Astrocyte of the spinal cord (primary cell): ENCODE measurements at regions not wholly inside any gene's neighbourhood (a gene's known extent, or its start where the extent isn't known, plus 50 kb on each side); places are given as distances from the start of the nearest gene placed in this dataset.

ENCODE experiments used
- DNase-seq: peaks from one replicate; pipeline ENCODE4 v3.0.0; 2011; ENCODE audit warnings: low read depth, low spot score
- H3K4me3 ChIP-seq: 2 replicates; pipeline ENCODE4 v1.5.1; 2011; ENCODE audit warnings: low read depth, mild to moderate bottlenecking, low read length, moderate library complexity
- in situ Hi-C: cut with HindIII; loops from 2 replicates; pipeline ENCODE4 v1.10.0; 2017; ENCODE audit warnings: low sequenced_read_pairs
- TF ChIP-seq, protein P1 (sequence below): IDR thresholded peaks from 2 replicates; pipeline ENCODE4 v1.5.1; 2012; ENCODE audit warnings: low read depth, mild to moderate bottlenecking, low read length, inconsistent platforms

DNA sequence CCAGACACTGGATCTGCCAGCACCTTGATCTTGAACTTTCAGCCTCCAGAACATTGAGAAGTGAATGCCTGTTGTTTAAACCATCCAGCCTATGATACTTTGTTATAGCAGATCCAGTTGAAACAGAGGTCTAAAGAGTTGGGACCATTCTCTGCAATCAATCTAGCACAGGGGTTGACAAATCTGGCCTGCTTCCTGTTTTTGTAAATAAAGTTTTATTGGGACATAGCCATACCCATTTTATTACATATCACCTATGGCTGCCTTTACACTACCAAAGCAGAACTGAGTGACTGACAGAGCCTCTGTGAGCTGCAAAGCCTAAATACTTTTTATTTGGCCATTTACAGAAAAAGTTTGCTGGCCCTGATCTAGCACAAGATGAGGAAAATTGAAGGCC lies 62.0 kb downstream of the BARX1 start:
- H3K4me3 ChIP-seq: no peak overlapping the region
- TF ChIP-seq, protein P1, sequence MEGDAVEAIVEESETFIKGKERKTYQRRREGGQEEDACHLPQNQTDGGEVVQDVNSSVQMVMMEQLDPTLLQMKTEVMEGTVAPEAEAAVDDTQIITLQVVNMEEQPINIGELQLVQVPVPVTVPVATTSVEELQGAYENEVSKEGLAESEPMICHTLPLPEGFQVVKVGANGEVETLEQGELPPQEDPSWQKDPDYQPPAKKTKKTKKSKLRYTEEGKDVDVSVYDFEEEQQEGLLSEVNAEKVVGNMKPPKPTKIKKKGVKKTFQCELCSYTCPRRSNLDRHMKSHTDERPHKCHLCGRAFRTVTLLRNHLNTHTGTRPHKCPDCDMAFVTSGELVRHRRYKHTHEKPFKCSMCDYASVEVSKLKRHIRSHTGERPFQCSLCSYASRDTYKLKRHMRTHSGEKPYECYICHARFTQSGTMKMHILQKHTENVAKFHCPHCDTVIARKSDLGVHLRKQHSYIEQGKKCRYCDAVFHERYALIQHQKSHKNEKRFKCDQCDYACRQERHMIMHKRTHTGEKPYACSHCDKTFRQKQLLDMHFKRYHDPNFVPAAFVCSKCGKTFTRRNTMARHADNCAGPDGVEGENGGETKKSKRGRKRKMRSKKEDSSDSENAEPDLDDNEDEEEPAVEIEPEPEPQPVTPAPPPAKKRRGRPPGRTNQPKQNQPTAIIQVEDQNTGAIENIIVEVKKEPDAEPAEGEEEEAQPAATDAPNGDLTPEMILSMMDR: no peak
- no peak for DNase-seq
- in situ Hi-C loops: no loop called here

DNA sequence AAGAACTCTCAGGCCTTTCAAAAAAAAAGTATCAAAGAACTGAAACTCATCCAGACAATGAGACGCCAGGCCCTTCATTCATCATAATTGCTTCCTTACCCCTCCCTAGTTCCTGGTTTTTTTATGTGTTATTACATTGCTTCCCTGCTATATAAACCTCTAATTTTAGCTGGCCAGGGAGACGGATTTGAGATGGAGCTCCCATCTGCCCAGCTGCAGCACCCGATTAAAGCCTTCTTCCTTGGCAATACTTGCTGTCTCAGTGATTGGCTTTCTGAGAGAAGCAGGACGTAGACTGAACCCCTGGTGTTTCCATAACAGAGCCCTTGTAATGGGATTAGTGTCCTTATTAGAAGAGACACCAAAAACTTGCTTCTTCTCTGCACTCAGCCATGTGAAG lies 62.4 kb downstream of the BARX1 start:
- in situ Hi-C loops: no loop called here
- TF ChIP-seq, protein P1: no peak

DNA sequence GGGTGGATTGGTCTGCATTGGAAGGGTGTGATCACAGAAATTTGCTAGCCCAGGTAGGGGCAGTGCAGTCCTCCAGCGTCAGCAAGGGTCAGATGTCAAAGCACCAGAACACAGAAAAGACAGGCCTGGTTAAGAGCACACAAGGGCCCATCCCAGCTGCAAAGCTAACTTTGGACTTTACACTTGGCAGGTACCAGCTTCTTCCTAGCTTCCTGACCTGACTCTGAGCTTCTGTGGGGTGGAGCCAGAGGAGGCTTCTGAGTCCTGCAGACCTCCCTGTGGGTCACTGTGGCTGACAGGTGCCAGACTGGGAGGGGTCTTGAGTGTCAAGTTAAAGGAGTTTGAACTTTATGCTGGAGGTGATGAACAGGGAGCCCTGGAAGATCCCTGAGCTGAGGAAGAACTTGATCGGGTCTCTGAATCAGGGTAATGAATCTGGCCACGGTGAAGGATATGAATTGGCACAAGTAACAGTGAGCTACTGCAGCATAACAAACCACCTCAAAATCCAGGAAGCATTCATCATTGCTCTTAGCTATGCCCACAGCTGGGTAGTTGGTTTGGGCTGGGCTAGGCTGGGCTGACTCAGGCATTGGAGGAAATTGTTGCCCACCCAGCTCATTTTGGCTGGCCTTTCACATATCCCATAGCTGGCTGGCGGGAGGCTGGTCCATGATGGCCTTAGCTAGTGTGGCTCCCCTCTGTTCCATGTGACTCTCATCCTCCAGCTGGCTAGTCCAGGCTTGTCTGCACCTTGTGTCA lies 63.4 kb downstream of the BARX1 start:
- TF ChIP-seq, protein P1: no peak
- H3K4me3 ChIP-seq: no peak overlapping the region
- in situ Hi-C loops: no loop called here
- DNase-seq: no peak

More for the DNA sequence above, 62.4 kb downstream of the BARX1 start:
- H3K4me3 ChIP-seq: no peak overlapping the region
- DNase-seq: no peak

DNA sequence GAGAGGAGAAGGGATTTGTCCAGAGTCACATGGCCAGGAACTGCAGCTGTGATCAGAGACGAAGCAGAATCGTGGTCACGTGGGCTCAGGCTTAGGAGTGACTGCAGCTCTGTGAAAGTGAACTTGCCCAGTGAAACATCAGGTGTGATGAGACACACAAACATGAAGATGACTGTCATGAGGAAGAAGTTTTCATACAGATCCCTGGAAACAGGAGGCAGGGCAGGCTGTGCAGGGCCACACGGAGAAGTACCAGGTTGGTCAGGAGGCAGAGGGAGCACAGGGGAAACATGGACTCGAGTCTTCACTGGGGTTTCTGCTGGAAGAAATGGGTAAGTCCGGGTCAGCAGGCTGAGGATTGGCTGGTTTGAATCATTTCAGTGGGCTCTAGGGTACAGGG lies 64.1 kb downstream of the BARX1 start:
- H3K4me3 ChIP-seq: no peak overlapping the region
- TF ChIP-seq, protein P1: no peak
- in situ Hi-C loops: no loop called here
- DNase-seq: no peak

DNA sequence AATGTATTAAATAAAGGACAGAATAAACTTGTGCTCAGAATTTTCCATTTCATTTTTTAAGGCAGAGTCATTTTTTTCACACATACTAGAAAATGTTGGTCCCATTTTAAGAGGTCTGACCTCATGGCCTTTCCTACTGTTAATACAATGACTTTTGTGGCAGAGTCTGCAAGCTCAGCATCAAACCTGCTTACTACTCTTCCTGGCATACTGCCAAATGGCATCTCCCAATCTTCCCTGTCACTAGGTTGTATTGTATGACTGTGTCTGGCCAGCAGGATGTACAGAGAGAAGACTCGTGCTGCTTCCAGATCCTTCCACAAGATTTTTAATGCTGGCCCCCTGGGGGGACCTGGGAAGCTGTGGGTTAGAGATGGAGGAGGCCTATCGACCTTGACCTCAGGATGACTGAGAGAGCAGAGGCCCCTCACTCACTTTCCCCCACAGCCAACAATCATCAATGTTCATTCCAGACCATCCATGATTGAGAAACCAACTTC lies 64.7 kb downstream of the BARX1 start:
- TF ChIP-seq, protein P1: no peak
- in situ Hi-C loops: no loop called here
- no peak for DNase-seq
- H3K4me3 ChIP-seq: no peak overlapping the region

DNA sequence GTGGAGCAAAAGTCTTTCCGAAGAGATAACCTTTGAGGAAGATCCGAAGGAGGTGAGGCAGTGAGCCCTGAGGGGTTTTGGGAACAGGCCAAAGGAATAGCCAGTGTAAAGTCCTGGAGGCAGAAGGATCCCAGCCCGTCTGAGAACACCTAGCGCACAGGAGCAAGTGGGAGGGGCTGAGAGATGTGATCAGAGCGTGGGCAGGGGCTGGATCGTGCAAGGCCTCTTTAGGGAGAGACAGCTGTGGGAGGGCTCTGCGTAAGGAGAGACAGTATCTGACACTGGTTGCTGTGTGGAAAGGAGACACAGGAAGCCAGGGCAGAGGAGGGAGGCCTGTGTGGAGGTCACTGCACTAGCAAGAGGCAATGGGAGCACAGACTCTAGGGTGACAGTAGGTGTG lies 68.2 kb downstream of the BARX1 start:
- TF ChIP-seq, protein P1: no peak
- in situ Hi-C loops: no loop called here
- DNase-seq: no peak
- no peak overlapping the region for H3K4me3 ChIP-seq
